HEK293 (cell line): ENCODE measurements at regions not wholly inside any gene's neighbourhood (a gene's known extent, or its start where the extent isn't known, plus 50 kb on each side); places are given as distances from the start of the nearest gene placed in this dataset.

Experiments used
- CTCF ChIA-PET: fragments of 350-600 bp; formaldehyde crosslinking; extraction: SDS; loops from one replicate; lab custom pipeline; 2021; ENCODE audit warnings: antibody characterized with exemption; lab: Yijun Ruan, JAX
- POLR2A ChIA-PET: fragments of 300-600 bp; formaldehyde crosslinking; extraction: SDS; loops from one replicate; lab custom pipeline; 2020; ENCODE audit warnings: antibody characterized with exemption, inconsistent platforms; lab: Yijun Ruan, JAX
- H3K27ac ChIP-seq: fragments of 200-500 bp; sonication (Bioruptor generic); 2 replicates; pipeline ENCODE4 v1.5.1; 2014; ENCODE audit warnings: low read depth, low read length, control low read depth, inconsistent platforms; ENCODE audit errors: extremely low read depth
- H3K36me3 ChIP-seq, 2 experiments: fragments of 200-500 bp in 1 of 2; sonication (Bioruptor generic) in 1 of 2; 1 replicate in 1 of 2; 2 replicates in 1 of 2; pipeline ENCODE4 v1.5.1; 2014 to 2017; ENCODE audit warnings: inconsistent platforms in 2 of 2, low read length in 2 of 2; ENCODE audit not compliant: control insufficient read depth in 2 of 2, insufficient read depth in 1 of 2
- H3K4me1 ChIP-seq: fragments of 200-500 bp; sonication (Bioruptor generic); 2 replicates; pipeline ENCODE4 v1.5.1; 2014; ENCODE audit warnings: mild to moderate bottlenecking, low read length, inconsistent platforms; ENCODE audit not compliant: control insufficient read depth, insufficient read depth
- H3K4me3 ChIP-seq: 2 replicates; pipeline ENCODE4 v1.5.1; 2011; ENCODE audit warnings: low read depth, mild to moderate bottlenecking, control low read depth, low read length, moderate library complexity
- H3K9me3 ChIP-seq: fragments of 200-500 bp; sonication (Bioruptor generic); 2 replicates; pipeline ENCODE4 v1.5.1; 2014; ENCODE audit warnings: low read depth, low read length, inconsistent platforms; ENCODE audit not compliant: control insufficient read depth, insufficient read depth
- GFI1B ChIP-seq: fragments of 450-650 bp; formaldehyde crosslinking; IDR thresholded peaks from 2 replicates; pipeline ENCODE4 v1.5.1; 2016; ENCODE audit warnings: missing biosample characterization, missing genetic modification characterization
- GLI2 ChIP-seq: fragments of 450-650 bp; formaldehyde crosslinking; IDR thresholded peaks from 2 replicates; pipeline ENCODE4; 2017; ENCODE audit warnings: missing biosample characterization, missing genetic modification characterization, low read depth, borderline replicate concordance
- GLI4 ChIP-seq: fragments of 450-650 bp; formaldehyde crosslinking; IDR thresholded peaks from 2 replicates; pipeline ENCODE4 v1.5.1; 2016; ENCODE audit warnings: missing biosample characterization, missing genetic modification characterization
- KLF1 ChIP-seq: fragments of 450-650 bp; formaldehyde crosslinking; IDR thresholded peaks from 2 replicates; pipeline ENCODE4 v1.5.1; 2016; ENCODE audit warnings: missing biosample characterization, missing genetic modification characterization
- KLF8 ChIP-seq: fragments of 450-650 bp; formaldehyde crosslinking; IDR thresholded peaks from 2 replicates; pipeline ENCODE4 v1.5.1; 2016; ENCODE audit warnings: missing biosample characterization, missing genetic modification characterization
- OSR2 ChIP-seq: fragments of 450-650 bp; formaldehyde crosslinking; IDR thresholded peaks from 2 replicates; pipeline ENCODE4 v1.5.1; 2016; ENCODE audit warnings: missing biosample characterization, missing genetic modification characterization
- RBAK ChIP-seq: fragments of 450-650 bp; formaldehyde crosslinking; IDR thresholded peaks from 2 replicates; pipeline ENCODE4 v1.5.1; 2016; ENCODE audit warnings: missing biosample characterization, missing genetic modification characterization
- SCRT2 ChIP-seq: fragments of 450-650 bp; formaldehyde crosslinking; IDR thresholded peaks from 2 replicates; pipeline ENCODE4 v1.5.1; 2016; ENCODE audit warnings: missing biosample characterization, missing genetic modification characterization
- TSHZ1 ChIP-seq: fragments of 450-650 bp; formaldehyde crosslinking; IDR thresholded peaks from 2 replicates; pipeline ENCODE4 v1.5.1; 2016; ENCODE audit warnings: missing biosample characterization, missing genetic modification characterization, borderline replicate concordance
- ZBTB11 ChIP-seq: fragments of 450-650 bp; formaldehyde crosslinking; conservative IDR thresholded peaks from 2 replicates; pipeline ENCODE4 v1.5.1; 2016; ENCODE audit warnings: low read depth, missing biosample characterization, missing genetic modification characterization
- ZBTB48 ChIP-seq: fragments of 450-650 bp; formaldehyde crosslinking; IDR thresholded peaks from 2 replicates; pipeline ENCODE4 v1.5.1; 2016; ENCODE audit warnings: missing biosample characterization, missing genetic modification characterization
- ZFHX2 ChIP-seq: fragments of 450-650 bp; formaldehyde crosslinking; conservative IDR thresholded peaks from 2 replicates; pipeline ENCODE4 v1.5.1; 2016; ENCODE audit warnings: missing biosample characterization, missing genetic modification characterization
- ZNF121 ChIP-seq: fragments of 450-650 bp; formaldehyde crosslinking; IDR thresholded peaks from 2 replicates; pipeline ENCODE4 v1.5.1; 2016; ENCODE audit warnings: missing biosample characterization, missing genetic modification characterization
- ZNF26 ChIP-seq: fragments of 450-650 bp; formaldehyde crosslinking; IDR thresholded peaks from 2 replicates; pipeline ENCODE4 v1.5.1; 2016; ENCODE audit warnings: missing biosample characterization, missing genetic modification characterization
- ZNF354C ChIP-seq: fragments of 450-650 bp; formaldehyde crosslinking; IDR thresholded peaks from 2 replicates; pipeline ENCODE4 v1.5.1; 2016; ENCODE audit warnings: missing biosample characterization, missing genetic modification characterization, low read depth, borderline replicate concordance
- ZNF366 ChIP-seq: fragments of 450-650 bp; formaldehyde crosslinking; conservative IDR thresholded peaks from 2 replicates; pipeline ENCODE4 v1.5.1; 2016; ENCODE audit warnings: missing biosample characterization, missing genetic modification characterization
- ZNF423 ChIP-seq: fragments of 450-650 bp; formaldehyde crosslinking; IDR thresholded peaks from 2 replicates; pipeline ENCODE4 v1.5.1; 2016; ENCODE audit warnings: missing biosample characterization, missing genetic modification characterization
- ZNF449 ChIP-seq: fragments of 450-650 bp; formaldehyde crosslinking; IDR thresholded peaks from 2 replicates; pipeline ENCODE4 v1.5.1; 2017; ENCODE audit warnings: missing biosample characterization, mild to moderate bottlenecking, missing genetic modification characterization, moderate library complexity
- ZNF600 ChIP-seq: fragments of 450-650 bp; formaldehyde crosslinking; IDR thresholded peaks from 2 replicates; pipeline ENCODE4 v1.5.1; 2016; ENCODE audit warnings: missing biosample characterization, missing genetic modification characterization
- ZNF623 ChIP-seq: fragments of 450-650 bp; formaldehyde crosslinking; IDR thresholded peaks from 2 replicates; pipeline ENCODE4 v1.5.1; 2016; ENCODE audit warnings: missing biosample characterization, missing genetic modification characterization
- ZNF654 ChIP-seq: fragments of 450-650 bp; formaldehyde crosslinking; IDR thresholded peaks from 2 replicates; pipeline ENCODE4 v1.5.1; 2016; ENCODE audit warnings: low read depth, missing biosample characterization, missing genetic modification characterization
- ZNF791 ChIP-seq: fragments of 450-650 bp; formaldehyde crosslinking; IDR thresholded peaks from 2 replicates; pipeline ENCODE4 v1.5.1; 2016; ENCODE audit warnings: missing biosample characterization, missing genetic modification characterization

- Histone ChIP-seq H3K4me3 (no peak overlapping the region), H3K27ac (no peak overlapping the region), H3K9me3 (no peaks in the 10 kb centered on the region), H3K36me3 (no peaks in the 10 kb centered on the region), H3K4me1 (no peaks in the 10 kb centered on the region)
- TF ChIP-seq ZNF600 (tag by site-specific recombination) (no peak), KLF8 (tag by site-specific recombination) (no peak), ZNF791 (tag by site-specific recombination) (no peak), ZNF423 (tag by site-specific recombination) (no peak), ZNF366 (tag by site-specific recombination) (no peak), ZFHX2 (no peak), ZBTB48 (no peak), TSHZ1 (tag by site-specific recombination) (no peak), RBAK (no peak), ZNF354C (tag by site-specific recombination) (no peak), ZNF654 (no peak), GLI2 (no peak), ZBTB11 (no peak), KLF1 (tag by site-specific recombination) (no peak), GLI4 (tag by site-specific recombination) (no peak), ZNF26 (tag by site-specific recombination) (no peak), ZNF623 (tag by site-specific recombination) (no peak)
- ChIA-PET POLR2A (no interaction called here), CTCF (no interaction called here)
These were observed 85.6 kb downstream of the KCNJ2 start for GRCh38 chr17:70254735-70255460.

- Histone ChIP-seq H3K4me1 (no peaks in the 10 kb centered on the region), H3K9me3 (no peaks in the 10 kb centered on the region), H3K4me3 (no peak overlapping the region), H3K36me3 (no peaks in the 10 kb centered on the region), H3K27ac (no peak overlapping the region)
- ChIA-PET POLR2A (no interaction called here), CTCF (no interaction called here)
- no peak for TF ChIP-seq GFI1B (tag by site-specific recombination)
- no peak for TF ChIP-seq ZNF449 (tag by site-specific recombination)
- no peak for TF ChIP-seq SCRT2 (tag by site-specific recombination)
- no peak for TF ChIP-seq OSR2 (tag by site-specific recombination)
- no peak for TF ChIP-seq ZNF121 (tag by site-specific recombination)
These were observed 87.4 kb downstream of the KCNJ2 start for GRCh38 chr17:70256751-70257150.
